ENCODE measurements at regions not wholly inside any gene's neighbourhood (a gene's known extent, or its start where the extent isn't known, plus 50 kb on each side); places are given as distances from the start of the nearest gene placed in this dataset.

DNA sequence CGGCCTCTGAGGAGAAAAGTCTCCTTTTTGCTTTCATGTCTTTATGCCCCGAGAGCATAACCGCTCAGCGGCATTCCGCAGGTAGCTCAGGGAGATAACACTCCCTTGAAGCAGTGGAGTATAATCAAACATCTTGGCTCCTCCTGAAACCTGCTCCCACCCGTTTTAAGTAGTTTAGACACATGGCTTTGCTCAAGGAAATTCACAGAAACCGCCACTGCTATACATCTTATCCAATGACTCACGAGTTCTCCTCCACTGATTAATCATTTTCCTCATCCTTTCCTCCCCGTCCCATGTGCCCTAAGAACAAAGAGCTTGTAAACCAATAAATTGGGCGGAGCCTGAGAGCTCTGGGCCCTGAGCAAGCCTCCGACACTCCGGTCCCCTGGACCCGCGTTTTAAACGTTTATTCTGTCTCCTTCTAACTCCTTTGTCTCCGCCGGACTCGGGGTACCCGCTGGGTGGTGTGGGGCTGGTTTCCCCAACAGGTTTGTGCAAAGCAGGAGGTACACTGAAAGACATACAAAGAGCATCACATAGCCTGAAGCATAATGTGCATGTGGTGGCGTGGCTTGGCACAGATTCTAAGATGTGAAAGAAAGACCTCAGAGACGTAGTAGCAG, 401.2 kb downstream of the TLL1 start:
- H3K36me3 ChIP-seq, result no peaks in the 10 kb centered on the region
- no peak for ATAC-seq
- no peak for TF ChIP-seq POLR2A (IDR thresholded peaks at IDR 0.05)
- TF ChIP-seq, protein P1, sequence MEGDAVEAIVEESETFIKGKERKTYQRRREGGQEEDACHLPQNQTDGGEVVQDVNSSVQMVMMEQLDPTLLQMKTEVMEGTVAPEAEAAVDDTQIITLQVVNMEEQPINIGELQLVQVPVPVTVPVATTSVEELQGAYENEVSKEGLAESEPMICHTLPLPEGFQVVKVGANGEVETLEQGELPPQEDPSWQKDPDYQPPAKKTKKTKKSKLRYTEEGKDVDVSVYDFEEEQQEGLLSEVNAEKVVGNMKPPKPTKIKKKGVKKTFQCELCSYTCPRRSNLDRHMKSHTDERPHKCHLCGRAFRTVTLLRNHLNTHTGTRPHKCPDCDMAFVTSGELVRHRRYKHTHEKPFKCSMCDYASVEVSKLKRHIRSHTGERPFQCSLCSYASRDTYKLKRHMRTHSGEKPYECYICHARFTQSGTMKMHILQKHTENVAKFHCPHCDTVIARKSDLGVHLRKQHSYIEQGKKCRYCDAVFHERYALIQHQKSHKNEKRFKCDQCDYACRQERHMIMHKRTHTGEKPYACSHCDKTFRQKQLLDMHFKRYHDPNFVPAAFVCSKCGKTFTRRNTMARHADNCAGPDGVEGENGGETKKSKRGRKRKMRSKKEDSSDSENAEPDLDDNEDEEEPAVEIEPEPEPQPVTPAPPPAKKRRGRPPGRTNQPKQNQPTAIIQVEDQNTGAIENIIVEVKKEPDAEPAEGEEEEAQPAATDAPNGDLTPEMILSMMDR (IDR thresholded peaks at IDR 0.05), result no peak

DNA sequence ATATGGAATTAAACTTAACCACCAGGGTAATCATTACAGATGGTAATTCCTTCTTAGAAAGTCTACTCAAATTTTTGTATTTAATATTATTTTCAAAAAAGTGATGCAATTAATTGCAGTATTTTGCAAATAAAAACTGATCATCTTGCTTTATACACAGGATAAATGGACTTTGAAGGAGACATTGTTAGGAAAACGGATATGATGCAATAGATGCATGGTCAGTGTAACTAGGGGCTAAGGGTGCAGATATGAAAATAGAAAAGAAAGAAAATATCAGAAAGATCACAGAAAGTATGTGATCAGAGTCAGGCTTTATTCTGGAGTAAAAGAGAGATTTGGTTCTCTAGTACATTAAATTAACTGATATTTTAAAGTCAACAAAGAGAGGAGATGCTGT, 401.7 kb downstream of the TLL1 start:
- 31% methylated on average over 1 of the region's 1 CpG for WGBS (ENCODE audit: insufficient coverage, low coverage, low lambda C conversion rate, missing lambda C conversion rate)

More for the DNA sequence above, 401.2 kb downstream of the TLL1 start:
- H3K27me3 ChIP-seq, result no peaks in the 10 kb centered on the region
- no peaks in the 10 kb centered on the region for H3K9me3 ChIP-seq
- no peak overlapping the region for H3K4me3 ChIP-seq
- 70% methylated on average over 17 of the region's 21 CpGs for WGBS (ENCODE audit: insufficient coverage, low coverage, low lambda C conversion rate, missing lambda C conversion rate)
- DNase-seq, result no peak
- no peaks in the 10 kb centered on the region for H3K4me1 ChIP-seq
- intact Hi-C loops (cut with DNase I), result no loop called here
- no peak overlapping the region for H3K27ac ChIP-seq

DNA sequence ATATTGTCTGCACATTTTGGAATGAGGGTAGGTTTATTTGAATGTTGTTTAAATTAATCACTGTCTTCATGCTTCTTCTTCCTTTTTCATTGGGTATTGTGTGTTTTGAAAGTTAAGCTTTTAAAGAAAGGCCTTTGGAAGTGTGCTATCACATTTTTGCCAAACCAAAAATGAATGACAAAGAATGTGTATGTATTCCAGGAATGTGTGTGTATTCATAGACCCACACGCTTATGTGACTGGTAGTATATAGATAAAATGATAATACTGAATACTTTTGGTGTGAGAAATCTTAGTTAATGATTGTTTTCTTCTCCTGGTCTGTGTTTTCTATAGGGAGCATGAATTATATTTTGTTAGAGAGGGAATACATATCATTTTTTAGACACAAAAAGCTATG, 404.4 kb downstream of the TLL1 start:
- H3K27me3 ChIP-seq, result no peaks in the 10 kb centered on the region
- no peaks in the 10 kb centered on the region for H3K9me3 ChIP-seq
- H3K36me3 ChIP-seq, result no peaks in the 10 kb centered on the region
- DNase-seq (no peak), ATAC-seq (no peak)
- 38% methylated on average over 1 of the region's 1 CpG for WGBS (ENCODE audit: insufficient coverage, low coverage, low lambda C conversion rate, missing lambda C conversion rate)
- intact Hi-C loops (cut with DNase I), result no loop called here
- no peak overlapping the region for H3K4me3 ChIP-seq
- TF ChIP-seq POLR2A (IDR thresholded peaks at IDR 0.05), result no peak
- TF ChIP-seq, protein P1 (IDR thresholded peaks at IDR 0.05), result no peak
- H3K27ac ChIP-seq, result no peak overlapping the region
- H3K4me1 ChIP-seq, result no peaks in the 10 kb centered on the region

More for the DNA sequence above, 401.7 kb downstream of the TLL1 start:
- no peaks in the 10 kb centered on the region for H3K27me3 ChIP-seq
- H3K27ac ChIP-seq, result no peak overlapping the region
- no peak for TF ChIP-seq POLR2A (IDR thresholded peaks at IDR 0.05)
- TF ChIP-seq, protein P1 (IDR thresholded peaks at IDR 0.05), result no peak
- H3K9me3 ChIP-seq, result no peaks in the 10 kb centered on the region
- intact Hi-C loops (cut with DNase I), result no loop called here
- ATAC-seq (no peak), DNase-seq (no peak)
- no peaks in the 10 kb centered on the region for H3K36me3 ChIP-seq
- no peaks in the 10 kb centered on the region for H3K4me1 ChIP-seq
- H3K4me3 ChIP-seq, result no peak overlapping the region

DNA sequence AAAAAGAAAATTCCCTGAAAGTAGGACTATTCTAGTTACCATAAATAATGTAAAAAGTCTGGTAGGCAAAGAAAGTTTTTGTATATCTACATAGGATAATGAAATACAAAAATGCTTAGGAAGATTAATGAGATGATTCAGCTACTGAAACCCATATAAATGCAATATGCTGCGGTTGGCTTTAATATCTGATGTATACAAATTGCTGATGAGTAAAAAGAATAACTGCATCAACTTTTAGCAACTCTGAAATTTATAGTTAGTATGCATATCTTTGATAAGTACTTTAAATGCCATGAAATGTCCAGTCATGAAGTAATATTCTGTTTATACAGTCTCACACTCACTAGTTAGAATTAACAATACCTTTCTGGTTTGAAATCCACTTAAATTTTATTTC, 404.8 kb downstream of the TLL1 start:
- no peaks in the 10 kb centered on the region for H3K27me3 ChIP-seq
- no peak overlapping the region for H3K4me3 ChIP-seq
- no peak overlapping the region for H3K27ac ChIP-seq
- intact Hi-C loops (cut with DNase I), result no loop called here
- DNase-seq (no peak), ATAC-seq (no peak)
- H3K9me3 ChIP-seq, result no peaks in the 10 kb centered on the region
- TF ChIP-seq, protein P1 (IDR thresholded peaks at IDR 0.05), result no peak
- TF ChIP-seq POLR2A (IDR thresholded peaks at IDR 0.05), result no peak
- H3K4me1 ChIP-seq, result no peaks in the 10 kb centered on the region
- 54% methylated on average over 1 of the region's 1 CpG for WGBS (ENCODE audit: insufficient coverage, low coverage, low lambda C conversion rate, missing lambda C conversion rate)
- H3K36me3 ChIP-seq, result no peaks in the 10 kb centered on the region

DNA sequence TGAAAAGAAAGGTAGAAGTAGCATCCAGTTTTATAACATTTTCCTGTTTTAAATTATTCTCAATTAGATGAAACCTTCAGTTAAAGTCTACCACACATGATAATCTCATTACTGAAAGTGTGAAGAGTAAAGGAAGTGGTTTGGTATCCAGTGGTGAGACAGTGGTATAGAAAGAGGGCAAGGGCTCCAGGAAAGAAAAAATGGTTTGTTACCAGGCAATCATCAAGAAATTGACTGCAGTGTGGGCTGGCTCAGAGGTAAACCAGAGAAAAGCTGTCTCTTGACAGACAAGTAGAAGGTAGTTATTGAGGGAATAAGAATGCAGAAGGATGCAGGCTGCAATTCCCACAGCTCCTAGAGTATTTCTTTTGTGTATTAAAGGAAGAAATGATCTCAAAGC, 406.2 kb downstream of the TLL1 start:
- ATAC-seq, result no peak
- TF ChIP-seq, protein P1 (IDR thresholded peaks at IDR 0.05), result no peak
- no peak for TF ChIP-seq POLR2A (IDR thresholded peaks at IDR 0.05)

More for the DNA sequence above, 406.2 kb downstream of the TLL1 start:
- no peaks in the 10 kb centered on the region for H3K27me3 ChIP-seq
- no peaks in the 10 kb centered on the region for H3K9me3 ChIP-seq
- intact Hi-C loops (cut with DNase I), result no loop called here
- no peaks in the 10 kb centered on the region for H3K4me1 ChIP-seq
- H3K27ac ChIP-seq, result no peak overlapping the region
- no peaks in the 10 kb centered on the region for H3K36me3 ChIP-seq
- DNase-seq, result no peak
- no peak overlapping the region for H3K4me3 ChIP-seq
